CD4-positive, alpha-beta memory T cell (primary cell): ENCODE measurements at regions not wholly inside any gene's neighbourhood (a gene's known extent, or its start where the extent isn't known, plus 50 kb on each side); places are given as distances from the start of the nearest gene placed in this dataset.

Experiments
- CTCF ChIA-PET: fragments of 350-600 bp; sonication (Branson Sonifier 250); formaldehyde crosslinking; loops from one replicate; lab custom pipeline; 2021; ENCODE audit warnings: inconsistent platforms; ENCODE audit not compliant: partially characterized antibody; lab: Charles Lee
- POLR2A ChIA-PET: fragments of 350-600 bp; sonication (Branson Sonifier 250); formaldehyde crosslinking; loops from one replicate; lab custom pipeline; 2021; ENCODE audit not compliant: partially characterized antibody; lab: Charles Lee
- DNase-seq, 5 donors: peaks; one replicate each; pipeline versions ENCODE4 v3.0.0 to v3.0.0-alpha.2; 2020 to 2022; ENCODE audit warnings: mixed read lengths in 1 of 5
- H3K27ac ChIP-seq: one replicate; pipeline ENCODE4 v1.7.0; 2013; ENCODE audit warnings: low read depth, low read length
- H3K27me3 ChIP-seq: 2 replicates; pipeline ENCODE4 v1.7.0; 2013; ENCODE audit warnings: mild to moderate bottlenecking, low read length, moderate library complexity; ENCODE audit not compliant: insufficient read depth
- H3K36me3 ChIP-seq: 2 replicates; pipeline ENCODE4 v1.7.0; 2013; ENCODE audit warnings: mild to moderate bottlenecking, low read length, moderate library complexity; ENCODE audit not compliant: insufficient read depth
- H3K4me1 ChIP-seq: 2 replicates; pipeline ENCODE4 v1.7.0; 2013; ENCODE audit warnings: mild to moderate bottlenecking, low read length, moderate library complexity; ENCODE audit not compliant: insufficient read depth
- H3K4me3 ChIP-seq, 2 donors: one replicate each; pipeline ENCODE4 v1.7.0; 2013; ENCODE audit warnings: low read length in 2 of 2, mild to moderate bottlenecking in 1 of 2
- H3K9me3 ChIP-seq, 2 donors: one replicate each; pipeline ENCODE4 v1.7.0; 2013; ENCODE audit warnings: low read length in 2 of 2, control low read depth in 1 of 2; ENCODE audit not compliant: control insufficient read depth in 1 of 2
- H3K27ac Mint-ChIP-seq, 7 donors: one replicate each; pipeline ENCODE4 v1.8.0; 2020 to 2021; ENCODE audit warnings: mixed read lengths in 7 of 7, mild to moderate bottlenecking in 6 of 7, inconsistent platforms in 3 of 7, moderate library complexity in 3 of 7
- H3K27me3 Mint-ChIP-seq, 2 donors: one replicate each; pipeline ENCODE4 v1.8.0; 2020 to 2021; ENCODE audit warnings: mixed read lengths in 2 of 2
- H3K36me3 Mint-ChIP-seq, 2 donors: one replicate each; pipeline ENCODE4 v1.8.0; 2020 to 2021; ENCODE audit warnings: mixed read lengths in 2 of 2, inconsistent platforms in 1 of 2, mild to moderate bottlenecking in 1 of 2
- H3K4me1 Mint-ChIP-seq, 4 donors: one replicate each; pipeline ENCODE4 v1.8.0; 2020 to 2021; ENCODE audit warnings: mixed read lengths in 4 of 4, mild to moderate bottlenecking in 1 of 4
- H3K4me3 Mint-ChIP-seq, 8 donors: one replicate each; pipeline ENCODE4 v1.8.0; 2020 to 2021; ENCODE audit warnings: mixed read lengths in 8 of 8, mild to moderate bottlenecking in 7 of 8, moderate library complexity in 6 of 8, inconsistent platforms in 3 of 8
- H3K9me3 Mint-ChIP-seq, 8 donors: one replicate each; pipeline ENCODE4 v1.8.0; 2020 to 2021; ENCODE audit warnings: mixed read lengths in 8 of 8, mild to moderate bottlenecking in 5 of 8, inconsistent platforms in 3 of 8, moderate library complexity in 1 of 8
- intact Hi-C: fragments of 100-400 bp; cut with micrococcal nuclease; formaldehyde crosslinking; loops from one replicate; pipeline ENCODE4 v1.15.1; 2023

GRCh38 chr2:175690113-175690837, 311.8 kb downstream of the LNPK start:
- Mint-ChIP-seq H3K9me3 (no peaks in the 10 kb centered on the region), H3K27ac (peak overlapping the region in 1 of 7 donors; percentile 19), H3K4me1 (no peaks in the 10 kb centered on the region), H3K4me3 (no peak overlapping the region), H3K36me3 (no peaks in the 10 kb centered on the region), H3K27me3 (peaks cover 14 to 15% of the 10 kb centered on the region in 2 donors)
- intact Hi-C loops = loop anchor here (1.0 to 5.0 kb wide), 3 partner anchors 399 to 1457 kb away; no protein-coding TSS in a partner anchor
- no peaks in the 10 kb centered on the region for H3K4me1 ChIP-seq
- no peaks in the 10 kb centered on the region for H3K36me3 ChIP-seq
- peak in 4 of 5 donors; percentile 23 to 48 (median 26) for DNase-seq
- ChIA-PET CTCF (interaction anchor here (0.8 to 6.4 kb wide), 12 partner anchors 9 to 946 kb away, joined by 3 to 111 read pairs (median 4); no protein-coding TSS in a partner anchor), POLR2A (no interaction called here)
- no peaks in the 10 kb centered on the region for H3K27me3 ChIP-seq
- H3K4me3 ChIP-seq = no peak overlapping the region
- no peaks in the 10 kb centered on the region for H3K9me3 ChIP-seq
- H3K27ac ChIP-seq = no peak overlapping the region

DNA sequence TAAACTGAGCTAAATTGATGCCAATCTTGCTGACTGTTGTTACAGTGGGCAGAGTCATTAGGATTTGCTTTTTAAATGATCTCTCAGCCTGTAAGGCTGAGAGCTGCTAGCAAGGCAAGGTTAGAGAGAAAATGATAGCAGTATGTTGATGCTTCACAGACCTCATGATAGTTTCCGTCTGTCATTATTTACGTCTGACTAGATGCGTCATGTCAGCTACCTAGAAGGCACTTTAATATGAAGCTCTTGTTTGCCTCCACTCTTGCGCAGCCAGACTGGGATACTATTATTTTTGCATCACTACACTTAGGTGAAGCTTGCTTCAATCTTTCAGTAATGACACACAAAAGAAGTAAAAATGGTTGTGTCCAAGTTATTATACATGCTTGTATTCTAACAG, 313.8 kb downstream of the LNPK start:
- H3K4me1 Mint-ChIP-seq = no peaks in the 10 kb centered on the region
- CTCF ChIA-PET = interaction anchor here (0.6 to 6.4 kb wide), 5 partner anchors 9 to 1460 kb away, joined by 3 to 111 read pairs (median 6); no protein-coding TSS in a partner anchor

DNA sequence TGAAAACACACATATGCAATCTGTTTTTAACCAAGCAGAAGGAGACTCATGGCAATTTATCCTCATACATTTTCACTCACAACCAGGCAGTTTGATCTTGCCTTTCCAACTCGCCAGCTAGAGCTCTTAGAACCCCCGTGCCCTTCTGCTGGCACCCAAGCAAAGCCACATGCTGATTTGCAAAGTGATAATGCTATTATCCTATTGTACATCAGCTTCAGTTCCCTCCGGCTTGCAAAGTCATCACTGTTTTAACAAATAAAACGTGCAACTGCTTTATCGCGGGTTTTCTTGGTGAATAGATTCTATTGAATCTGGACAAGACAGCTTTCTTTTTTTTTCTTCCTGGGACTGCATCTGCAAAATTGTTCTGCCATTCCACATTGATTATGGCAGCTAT, 314.6 kb downstream of the LNPK start:
- Mint-ChIP-seq H3K4me3 (no peak overlapping the region), H3K27me3 (peaks cover 11 to 14% of the 10 kb centered on the region in 2 donors)
- CTCF ChIA-PET = interaction anchor here (1.4 to 6.4 kb wide), 5 partner anchors 8 to 1460 kb away, joined by 3 to 111 read pairs (median 6); no protein-coding TSS in a partner anchor

More for the DNA sequence above, 313.8 kb downstream of the LNPK start:
- POLR2A ChIA-PET = no interaction called here
- no peak overlapping the region for H3K27ac Mint-ChIP-seq
- no peaks in the 10 kb centered on the region for H3K9me3 Mint-ChIP-seq
- no peaks in the 10 kb centered on the region for H3K4me1 ChIP-seq
- DNase-seq = no peak
- H3K4me3 Mint-ChIP-seq = no peak overlapping the region
- H3K36me3 Mint-ChIP-seq = no peaks in the 10 kb centered on the region
- no peak overlapping the region for H3K4me3 ChIP-seq
- H3K27me3 Mint-ChIP-seq = peaks cover 9 to 14% of the 10 kb centered on the region in 2 donors
- H3K27me3 ChIP-seq = no peaks in the 10 kb centered on the region
- intact Hi-C loops = loop anchor here (10.0 kb wide), 1 partner anchor 983 kb away; no protein-coding TSS in a partner anchor
- no peaks in the 10 kb centered on the region for H3K9me3 ChIP-seq
- no peak overlapping the region for H3K27ac ChIP-seq
- no peaks in the 10 kb centered on the region for H3K36me3 ChIP-seq

DNA sequence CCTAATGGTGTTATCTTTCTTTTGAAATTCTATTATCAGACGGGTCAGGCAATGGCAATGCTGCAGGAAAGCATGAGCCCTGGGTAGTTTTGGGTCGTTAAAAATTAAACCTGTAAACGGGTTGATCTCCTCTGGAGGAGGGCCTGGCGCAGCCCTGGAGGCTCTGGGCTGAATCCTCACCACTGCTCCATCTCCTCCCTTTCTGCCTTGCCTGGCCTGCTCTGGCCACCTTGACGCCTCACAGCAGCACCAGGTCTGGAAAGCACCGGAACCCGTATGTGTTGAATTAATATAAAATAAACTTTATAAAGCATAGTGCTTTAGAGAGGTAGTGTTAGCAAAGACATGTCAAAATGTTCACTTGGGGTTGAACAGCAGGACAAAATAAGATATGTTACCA, 316.1 kb downstream of the LNPK start:
- H3K27me3 ChIP-seq = no peaks in the 10 kb centered on the region
- no peak overlapping the region for H3K4me3 Mint-ChIP-seq
- intact Hi-C loops = loop anchor here (10.0 kb wide), 1 partner anchor 981 kb away; no protein-coding TSS in a partner anchor
- DNase-seq = no peak
- H3K4me3 ChIP-seq = no peak overlapping the region
- H3K36me3 Mint-ChIP-seq = no peaks in the 10 kb centered on the region
- no peak overlapping the region for H3K27ac Mint-ChIP-seq
- no peaks in the 10 kb centered on the region for H3K9me3 ChIP-seq
- H3K36me3 ChIP-seq = no peaks in the 10 kb centered on the region
- ChIA-PET POLR2A (no interaction called here), CTCF (interaction anchor here (1.4 to 6.4 kb wide), 2 partner anchors 10 to 411 kb away, joined by 3 to 111 read pairs; no protein-coding TSS in a partner anchor)
- H3K4me1 ChIP-seq = no peaks in the 10 kb centered on the region
- H3K27me3 Mint-ChIP-seq = peaks cover 12 to 14% of the 10 kb centered on the region in 2 donors
- no peak overlapping the region for H3K27ac ChIP-seq
- H3K4me1 Mint-ChIP-seq = no peaks in the 10 kb centered on the region
- H3K9me3 Mint-ChIP-seq = no peaks in the 10 kb centered on the region

More for the DNA sequence above, 314.6 kb downstream of the LNPK start:
- no peaks in the 10 kb centered on the region for H3K9me3 ChIP-seq
- Mint-ChIP-seq H3K27ac (no peak overlapping the region), H3K9me3 (no peaks in the 10 kb centered on the region), H3K36me3 (no peaks in the 10 kb centered on the region), H3K4me1 (no peaks in the 10 kb centered on the region)
- POLR2A ChIA-PET = no interaction called here
- no peak overlapping the region for H3K4me3 ChIP-seq
- H3K27me3 ChIP-seq = no peaks in the 10 kb centered on the region
- H3K36me3 ChIP-seq = no peaks in the 10 kb centered on the region
- DNase-seq = no peak
- H3K27ac ChIP-seq = no peak overlapping the region
- intact Hi-C loops = loop anchor here (10.0 kb wide), 1 partner anchor 983 kb away; no protein-coding TSS in a partner anchor
- H3K4me1 ChIP-seq = no peaks in the 10 kb centered on the region

GRCh38 chr2:175684466-175684865, 317.6 kb downstream of the LNPK start:
- intact Hi-C loops = loop anchor here (10.0 kb wide), 1 partner anchor 980 kb away; no protein-coding TSS in a partner anchor
- CTCF ChIA-PET = interaction anchor here (0.8 to 1.0 kb wide), 2 partner anchors 412 to 413 kb away, joined by 3 read pairs; no protein-coding TSS in a partner anchor
- Histone ChIP-seq H3K9me3 (no peaks in the 10 kb centered on the region), H3K4me3 (no peak overlapping the region), H3K4me1 (no peaks in the 10 kb centered on the region), H3K36me3 (no peaks in the 10 kb centered on the region), H3K27ac (no peak overlapping the region), H3K27me3 (no peaks in the 10 kb centered on the region)
- no peak for DNase-seq
- POLR2A ChIA-PET = no interaction called here
- Mint-ChIP-seq H3K9me3 (no peaks in the 10 kb centered on the region), H3K27me3 (peaks cover 9 to 14% of the 10 kb centered on the region in 2 donors), H3K27ac (no peak overlapping the region), H3K4me3 (no peak overlapping the region), H3K36me3 (no peaks in the 10 kb centered on the region), H3K4me1 (no peaks in the 10 kb centered on the region)

GRCh38 chr2:175679728-175680127, 322.3 kb downstream of the LNPK start:
- H3K27me3 Mint-ChIP-seq = peaks cover 3 to 6% of the 10 kb centered on the region in 2 donors
- no peak overlapping the region for H3K4me3 Mint-ChIP-seq
- DNase-seq = no peak
- H3K9me3 Mint-ChIP-seq = peaks cover 0 to 4% (median 0%) of the 10 kb centered on the region in 8 donors
- Histone ChIP-seq H3K27ac (no peak overlapping the region), H3K4me1 (no peaks in the 10 kb centered on the region), H3K36me3 (no peaks in the 10 kb centered on the region), H3K4me3 (no peak overlapping the region), H3K27me3 (no peaks in the 10 kb centered on the region), H3K9me3 (no peaks in the 10 kb centered on the region)
- ChIA-PET POLR2A (no interaction called here), CTCF (interaction anchor here (2.9 kb wide), 1 partner anchor 9 kb away, joined by 15 read pairs; no protein-coding TSS in a partner anchor)
- H3K4me1 Mint-ChIP-seq = no peaks in the 10 kb centered on the region
- no peak overlapping the region for H3K27ac Mint-ChIP-seq
- intact Hi-C loops = loop anchor here (10.0 kb wide), 1 partner anchor 975 kb away; no protein-coding TSS in a partner anchor
- H3K36me3 Mint-ChIP-seq = no peaks in the 10 kb centered on the region

DNA sequence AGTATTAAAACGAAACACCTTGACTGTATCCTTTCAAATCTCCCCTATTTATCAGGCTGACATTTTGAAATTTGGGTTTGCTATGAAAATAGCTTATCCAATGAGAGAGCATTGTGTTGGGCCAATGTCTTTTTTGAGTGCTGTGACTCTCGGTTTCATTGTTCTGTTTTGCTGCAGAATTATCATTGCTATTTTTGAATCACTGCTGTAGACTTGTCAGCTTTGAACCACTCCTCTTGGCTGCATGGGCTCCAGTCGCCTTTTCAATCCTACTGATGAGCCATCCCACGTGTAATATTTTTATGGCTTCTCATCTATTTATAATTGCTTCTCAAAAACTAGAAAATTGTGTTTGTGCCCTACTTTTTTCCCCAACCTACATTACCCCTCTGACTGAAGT, 322.8 kb downstream of the LNPK start:
- no peak overlapping the region for H3K27ac Mint-ChIP-seq
- DNase-seq = no peak
- H3K36me3 ChIP-seq = no peaks in the 10 kb centered on the region
- H3K36me3 Mint-ChIP-seq = no peaks in the 10 kb centered on the region
- CTCF ChIA-PET = interaction anchor here (2.9 kb wide), 1 partner anchor 10 kb away, joined by 15 read pairs; no protein-coding TSS in a partner anchor
- intact Hi-C loops = no loop called here
- H3K27me3 Mint-ChIP-seq = peaks cover 2 to 6% of the 10 kb centered on the region in 2 donors
- no peak overlapping the region for H3K4me3 ChIP-seq
- no peaks in the 10 kb centered on the region for H3K27me3 ChIP-seq
- no peaks in the 10 kb centered on the region for H3K4me1 ChIP-seq
- no peak overlapping the region for H3K4me3 Mint-ChIP-seq
- H3K27ac ChIP-seq = no peak overlapping the region
- H3K4me1 Mint-ChIP-seq = no peaks in the 10 kb centered on the region
- peaks cover 0 to 6% (median 0%) of the 10 kb centered on the region in 8 donors for H3K9me3 Mint-ChIP-seq
- H3K9me3 ChIP-seq = no peaks in the 10 kb centered on the region
- POLR2A ChIA-PET = no interaction called here
